Activated CD4-positive, alpha-beta T cell treated with anti-CD3 and anti-CD28 coated beads, Interleukin-2, amount 10 ng/mL, durations not matched to agents 24 days and 14 days (primary cell): ENCODE measurements at regions not wholly inside any gene's neighbourhood (a gene's known extent, or its start where the extent isn't known, plus 50 kb on each side); places are given as distances from the start of the nearest gene placed in this dataset.
A peak's percentile ranks its signal among the peaks of the same experiment; 100 is the strongest.
"Not testable (repeated sequence)": the region's sequence is repeated elsewhere in the genome, so short reads cannot be mapped to it uniquely, and the experiment has no call there.

Source experiments
- DNase-seq: peaks from one replicate; pipeline ENCODE4 v3.0.0; 2022
- H3K27ac Mint-ChIP-seq: one replicate; pipeline ENCODE4 v1.8.0; 2022; ENCODE audit warnings: mild to moderate bottlenecking, mixed read lengths
- H3K27me3 Mint-ChIP-seq: one replicate; pipeline ENCODE4 v1.8.0; 2022; ENCODE audit warnings: mixed read lengths
- H3K36me3 Mint-ChIP-seq: one replicate; pipeline ENCODE4 v1.8.0; 2022; ENCODE audit warnings: low read depth, mild to moderate bottlenecking, mixed read lengths
- H3K4me1 Mint-ChIP-seq: one replicate; pipeline ENCODE4 v1.8.0; 2021; ENCODE audit warnings: mixed read lengths
- H3K4me3 Mint-ChIP-seq: one replicate; pipeline ENCODE4 v1.8.0; 2022; ENCODE audit warnings: mild to moderate bottlenecking, moderate library complexity, mixed read lengths
- H3K9me3 Mint-ChIP-seq: one replicate; pipeline ENCODE4 v1.8.0; 2021; ENCODE audit warnings: mixed read lengths
- intact Hi-C: fragments of 100-400 bp; cut with micrococcal nuclease; formaldehyde crosslinking; loops from one replicate; pipeline ENCODE4 v1.15.1; 2023

- Mint-ChIP-seq H3K4me1 (peaks cover 55% of the 10 kb centered on the region), H3K4me3 (peak overlapping the region; percentile 83), H3K27ac (peak overlapping the region; percentile 77), H3K27me3 (no peaks in the 10 kb centered on the region), H3K9me3 (no peaks in the 10 kb centered on the region), H3K36me3 (peaks cover 20% of the 10 kb centered on the region)
- DNase-seq = no peak
- intact Hi-C loops = loop anchor here (1.0 to 5.0 kb wide), 4 partner anchors 47 to 486 kb away; partner anchors contain the start of genes ATF2 and GPR155
Measured at GRCh38 chr2:174681099-174682006, 82.9 kb downstream of the CHRNA1 start.

DNA sequence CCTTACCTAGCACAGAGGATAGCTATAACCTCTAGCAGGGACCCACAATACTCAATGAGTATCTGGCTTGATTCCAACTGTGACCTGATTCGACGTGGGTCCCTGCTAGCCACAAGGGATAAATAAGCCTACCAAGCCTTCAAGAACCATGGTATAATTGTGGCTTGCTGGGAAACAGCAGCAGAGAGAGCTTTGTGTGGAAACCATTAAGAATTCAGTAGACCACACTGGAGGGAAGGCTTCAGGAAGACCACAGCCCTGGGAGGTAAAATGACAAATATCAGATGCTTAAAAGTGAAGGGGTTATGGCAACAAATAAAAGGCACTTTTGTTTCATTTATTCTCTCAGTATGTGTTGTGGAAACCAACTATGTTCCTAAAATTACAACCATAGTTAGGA, 82.6 kb upstream of the WIPF1 start:
- peak overlapping the region; percentile 23 for H3K27ac Mint-ChIP-seq
- peaks cover 61% of the 10 kb centered on the region for H3K4me1 Mint-ChIP-seq
- no peak for DNase-seq
- no peaks in the 10 kb centered on the region for H3K9me3 Mint-ChIP-seq
- peak overlapping the region; percentile 83 for H3K4me3 Mint-ChIP-seq
- intact Hi-C loops = loop anchor here (5.0 kb wide), 1 partner anchor 487 kb away; the partner anchor contains the start of gene ATF2
- peaks cover 29% of the 10 kb centered on the region for H3K36me3 Mint-ChIP-seq
- no peaks in the 10 kb centered on the region for H3K27me3 Mint-ChIP-seq

- Mint-ChIP-seq H3K27me3 (no peaks in the 10 kb centered on the region), H3K36me3 (peaks cover 39% of the 10 kb centered on the region), H3K4me1 (peaks cover 51% of the 10 kb centered on the region), H3K4me3 (no peak overlapping the region), H3K9me3 (no peaks in the 10 kb centered on the region), H3K27ac (no peak overlapping the region)
- DNase-seq = no peak
- intact Hi-C loops = no loop called here
Measured at GRCh38 chr2:174678395-174678794, 80.8 kb upstream of the WIPF1 start.

DNA sequence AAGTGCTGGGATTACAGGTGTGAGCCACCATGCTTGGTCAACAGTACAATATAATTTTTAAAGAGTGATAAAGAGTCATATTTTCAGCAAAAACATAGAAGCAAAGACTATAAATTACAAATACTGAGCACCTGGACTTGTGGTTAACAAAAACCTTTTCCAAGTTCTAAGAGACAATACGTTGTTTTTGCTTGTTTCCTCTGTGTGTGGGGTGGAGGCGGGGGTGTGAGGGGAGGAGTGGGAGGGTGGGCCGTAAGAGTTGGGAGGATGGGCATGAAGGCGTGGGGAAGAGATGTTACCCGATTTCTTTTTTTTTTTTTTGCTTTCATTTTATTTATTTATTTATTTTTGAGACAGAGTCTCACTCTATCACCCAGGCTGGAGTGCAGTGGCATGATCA, 78.0 kb upstream of the WIPF1 start:
- Mint-ChIP-seq H3K36me3 (peaks cover 59% of the 10 kb centered on the region), H3K27ac (peak overlapping the region; percentile 9), H3K4me3 (peak overlapping the region; percentile 58), H3K9me3 (peaks cover 3% of the 10 kb centered on the region), H3K4me1 (peaks cover 38% of the 10 kb centered on the region), H3K27me3 (no peaks in the 10 kb centered on the region)
- intact Hi-C loops = no loop called here
- no peak for DNase-seq

GRCh38 chr2:174673876-174674275, 76.3 kb upstream of the WIPF1 start:
- peaks cover 26% of the 10 kb centered on the region for H3K4me1 Mint-ChIP-seq
- intact Hi-C loops = no loop called here
- no peaks in the 10 kb centered on the region for H3K27me3 Mint-ChIP-seq
- H3K27ac Mint-ChIP-seq = no peak overlapping the region
- DNase-seq = no peak
- H3K9me3 Mint-ChIP-seq = peaks cover 3% of the 10 kb centered on the region
- H3K4me3 Mint-ChIP-seq = no peak overlapping the region
- peaks cover 52% of the 10 kb centered on the region for H3K36me3 Mint-ChIP-seq

DNA sequence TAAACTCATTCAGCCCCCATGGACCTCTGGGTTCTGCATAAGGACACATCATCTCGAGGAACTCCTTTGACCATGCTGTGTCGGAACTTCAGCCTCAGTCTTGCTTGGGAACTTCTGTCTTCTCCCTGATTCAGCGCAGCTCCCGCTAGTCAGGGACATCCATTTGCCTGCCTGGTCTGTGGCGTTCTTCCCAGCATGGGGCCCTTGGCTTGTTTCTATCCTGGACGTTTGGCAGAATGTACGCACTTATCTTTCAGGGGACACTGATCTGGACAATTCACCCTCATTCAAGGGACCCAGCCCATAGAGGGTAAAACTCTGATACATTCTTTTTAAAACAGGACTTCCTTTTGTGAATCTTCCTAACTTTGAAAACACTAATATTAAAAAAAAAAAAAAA, 75.8 kb upstream of the WIPF1 start:
- no peak for DNase-seq
- H3K27ac Mint-ChIP-seq = no peak overlapping the region
- H3K36me3 Mint-ChIP-seq = peaks cover 52% of the 10 kb centered on the region
- intact Hi-C loops = no loop called here
- H3K9me3 Mint-ChIP-seq = peaks cover 3% of the 10 kb centered on the region
- H3K4me3 Mint-ChIP-seq = no peak overlapping the region
- no peaks in the 10 kb centered on the region for H3K27me3 Mint-ChIP-seq
- peaks cover 24% of the 10 kb centered on the region for H3K4me1 Mint-ChIP-seq

GRCh38 chr2:174671532-174671931, 73.9 kb upstream of the WIPF1 start:
- Mint-ChIP-seq H3K36me3 (peaks cover 46% of the 10 kb centered on the region), H3K4me1 (peaks cover 30% of the 10 kb centered on the region)
- H3K4me3 Mint-ChIP-seq, H3K9me3 Mint-ChIP-seq, H3K27ac Mint-ChIP-seq, DNase-seq, H3K27me3 Mint-ChIP-seq, intact Hi-C loops: not testable (repeated sequence)

- Mint-ChIP-seq H3K27me3 (no peaks in the 10 kb centered on the region), H3K36me3 (peaks cover 38% of the 10 kb centered on the region), H3K27ac (no peak overlapping the region), H3K4me3 (no peak overlapping the region), H3K9me3 (peaks cover 3% of the 10 kb centered on the region), H3K4me1 (peaks cover 27% of the 10 kb centered on the region)
- intact Hi-C loops = no loop called here
- DNase-seq = no peak
Measured at GRCh38 chr2:174670446-174670845, 72.8 kb upstream of the WIPF1 start.

GRCh38 chr2:174669336-174669735, 71.7 kb upstream of the WIPF1 start:
- no peak for DNase-seq
- Mint-ChIP-seq H3K36me3 (peaks cover 31% of the 10 kb centered on the region), H3K4me3 (no peak overlapping the region), H3K27ac (no peak overlapping the region), H3K27me3 (no peaks in the 10 kb centered on the region), H3K4me1 (peaks cover 20% of the 10 kb centered on the region), H3K9me3 (peaks cover 3% of the 10 kb centered on the region)
- intact Hi-C loops = no loop called here

GRCh38 chr2:174668075-174668474, 70.5 kb upstream of the WIPF1 start:
- H3K9me3 Mint-ChIP-seq = peaks cover 3% of the 10 kb centered on the region
- peaks cover 23% of the 10 kb centered on the region for H3K36me3 Mint-ChIP-seq
- no peak overlapping the region for H3K4me3 Mint-ChIP-seq
- peaks cover 26% of the 10 kb centered on the region for H3K4me1 Mint-ChIP-seq
- H3K27ac Mint-ChIP-seq = no peak overlapping the region
- no peaks in the 10 kb centered on the region for H3K27me3 Mint-ChIP-seq
- intact Hi-C loops = no loop called here
- no peak for DNase-seq

DNA sequence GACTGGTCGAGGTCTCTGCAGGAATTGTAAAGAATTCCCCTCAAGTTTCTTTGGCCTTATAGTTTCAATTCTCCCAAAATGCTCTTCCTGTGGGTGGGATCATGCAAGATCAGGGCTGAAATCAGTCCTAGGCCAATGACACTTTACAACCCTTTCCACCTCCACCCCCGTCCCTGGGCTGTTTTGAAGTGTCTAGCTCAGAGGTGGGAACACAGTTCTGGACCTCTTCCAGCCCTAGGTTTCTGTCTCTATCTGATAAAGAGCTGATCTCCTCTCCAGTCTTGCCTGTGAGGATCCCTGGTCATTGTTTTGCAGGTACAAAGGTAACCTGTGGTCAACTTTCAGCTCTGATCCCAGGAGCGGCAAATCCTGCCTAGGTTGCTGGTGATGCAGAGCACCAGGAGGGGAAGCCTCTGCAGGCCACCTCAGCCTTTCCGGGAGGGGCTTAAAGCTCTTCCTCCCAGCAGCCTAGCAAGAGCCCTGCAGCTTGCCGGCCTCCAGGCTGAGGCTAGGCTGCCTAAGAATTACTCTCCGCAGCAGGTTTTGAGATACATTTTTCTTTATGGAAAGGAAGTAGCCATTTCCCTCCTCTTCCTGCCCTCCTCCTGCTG, 69.8 kb upstream of the WIPF1 start:
- Mint-ChIP-seq H3K27ac (no peak overlapping the region), H3K4me1 (peaks cover 31% of the 10 kb centered on the region), H3K4me3 (peak overlapping the region; percentile 34), H3K27me3 (no peaks in the 10 kb centered on the region), H3K36me3 (peaks cover 15% of the 10 kb centered on the region), H3K9me3 (peaks cover 3% of the 10 kb centered on the region)
- DNase-seq = no peak
- intact Hi-C loops = no loop called here

GRCh38 chr2:174666845-174667244, 69.2 kb upstream of the WIPF1 start:
- H3K4me1 Mint-ChIP-seq = peaks cover 32% of the 10 kb centered on the region
- H3K9me3 Mint-ChIP-seq = peaks cover 3% of the 10 kb centered on the region
- no peak overlapping the region for H3K27ac Mint-ChIP-seq
- DNase-seq = no peak
- H3K36me3 Mint-ChIP-seq = peaks cover 10% of the 10 kb centered on the region
- intact Hi-C loops = no loop called here
- no peaks in the 10 kb centered on the region for H3K27me3 Mint-ChIP-seq
- H3K4me3 Mint-ChIP-seq = no peak overlapping the region

DNA sequence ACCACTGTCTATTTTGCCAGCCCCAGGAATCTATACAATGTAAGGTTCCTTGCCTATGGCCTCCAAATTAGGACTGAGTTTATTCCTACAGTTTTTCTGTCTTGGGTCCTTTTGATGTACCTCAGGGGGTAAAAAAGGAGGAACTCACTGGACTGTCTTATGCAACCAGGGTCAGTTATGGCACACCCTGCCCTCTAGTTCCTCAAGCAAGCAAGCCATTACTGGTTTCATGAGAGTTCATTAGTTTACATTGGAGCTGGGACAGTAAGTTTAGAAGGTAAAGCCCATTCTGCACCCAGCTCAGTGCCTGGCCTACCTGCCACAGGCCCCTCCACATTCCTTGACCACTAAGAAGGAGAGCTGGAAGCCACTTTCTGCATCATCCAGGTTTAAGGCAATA, 68.7 kb upstream of the WIPF1 start:
- intact Hi-C loops = no loop called here
- H3K9me3 Mint-ChIP-seq = peaks cover 2% of the 10 kb centered on the region
- H3K4me1 Mint-ChIP-seq = peaks cover 36% of the 10 kb centered on the region
- H3K27ac Mint-ChIP-seq = no peak overlapping the region
- H3K4me3 Mint-ChIP-seq = no peak overlapping the region
- no peaks in the 10 kb centered on the region for H3K27me3 Mint-ChIP-seq
- no peak for DNase-seq
- peaks cover 9% of the 10 kb centered on the region for H3K36me3 Mint-ChIP-seq

GRCh38 chr2:174664084-174664759, 66.6 kb upstream of the WIPF1 start:
- Mint-ChIP-seq H3K27ac (peak overlapping the region; percentile 37), H3K36me3 (peaks cover 9% of the 10 kb centered on the region), H3K4me1 (peaks cover 47% of the 10 kb centered on the region), H3K27me3 (no peaks in the 10 kb centered on the region), H3K9me3 (no peaks in the 10 kb centered on the region), H3K4me3 (no peak overlapping the region)
- intact Hi-C loops = no loop called here
- DNase-seq = no peak
